Colonic mucosa (tissue), 4 donors: ENCODE measurements at regions not wholly inside any gene's neighbourhood (a gene's known extent, or its start where the extent isn't known, plus 50 kb on each side); places are given as distances from the start of the nearest gene placed in this dataset.

Experiments
- DNase-seq: peaks from one replicate; pipeline ENCODE4 v3.0.0-alpha.2; 2020
- H3K27ac ChIP-seq: fragments of 200-600 bp; one replicate; pipeline ENCODE4 v1.8.0; 2021
- H3K27me3 ChIP-seq: fragments of 200-600 bp; one replicate; pipeline ENCODE4 v1.8.0; 2021
- H3K36me3 ChIP-seq: fragments of 200-600 bp; one replicate; pipeline ENCODE4 v1.8.0; 2021
- H3K4me1 ChIP-seq: fragments of 200-600 bp; one replicate; pipeline ENCODE4 v1.8.0; 2021; ENCODE audit warnings: mild to moderate bottlenecking
- H3K4me3 ChIP-seq: fragments of 200-600 bp; one replicate; pipeline ENCODE4 v1.8.0; 2021
- H3K9ac ChIP-seq, 2 donors: one replicate each; pipeline ENCODE4 v1.7.0; 2013; ENCODE audit warnings: control low read depth in 2 of 2, low read depth in 2 of 2, low read length in 2 of 2
- H3K9me3 ChIP-seq: fragments of 200-600 bp; one replicate; pipeline ENCODE4 v1.8.0; 2021
- CTCF ChIP-seq: fragments of 200-600 bp; IDR thresholded peaks from one replicate; pipeline ENCODE4 v1.8.0; 2022; ENCODE audit warnings: antibody characterized with exemption, mild to moderate bottlenecking
- intact Hi-C: fragments of 100-400 bp; cut with DNase I; formaldehyde crosslinking; loops from one replicate; pipeline ENCODE4 v1.14.1; 2022
- donor health status: healthy.
- donor health status: DM: no; HTN: no; CAD: no.
- donor health status: DM: no; HTN: no; CAD: no.

GRCh38 chr5:125890511-125890931 lies 532.7 kb upstream of the GRAMD2B start:
- no peaks in the 10 kb centered on the region for H3K27me3 ChIP-seq
- H3K9me3 ChIP-seq = no peaks in the 10 kb centered on the region
- no peak for TF ChIP-seq CTCF
- no peaks in the 10 kb centered on the region for H3K36me3 ChIP-seq
- DNase-seq = no peak
- H3K9ac ChIP-seq = no peak overlapping the region
- H3K27ac ChIP-seq = no peak overlapping the region
- intact Hi-C loops = no loop called here
- no peaks in the 10 kb centered on the region for H3K4me1 ChIP-seq
- H3K4me3 ChIP-seq = no peak overlapping the region

GRCh38 chr5:125891061-125891725 lies 532.0 kb upstream of the GRAMD2B start:
- Histone ChIP-seq H3K36me3 (no peaks in the 10 kb centered on the region), H3K4me1 (no peaks in the 10 kb centered on the region), H3K4me3 (no peak overlapping the region), H3K9me3 (no peaks in the 10 kb centered on the region), H3K9ac (no peak overlapping the region), H3K27ac (no peak overlapping the region), H3K27me3 (no peaks in the 10 kb centered on the region)
- no peak for DNase-seq
- intact Hi-C loops = no loop called here
- no peak for TF ChIP-seq CTCF

GRCh38 chr5:125894383-125894782 lies 528.8 kb upstream of the GRAMD2B start:
- Histone ChIP-seq H3K9me3 (no peaks in the 10 kb centered on the region), H3K36me3 (no peaks in the 10 kb centered on the region), H3K4me3 (no peak overlapping the region), H3K27ac (no peak overlapping the region), H3K9ac (no peak overlapping the region), H3K4me1 (no peaks in the 10 kb centered on the region), H3K27me3 (no peaks in the 10 kb centered on the region)
- DNase-seq = no peak
- intact Hi-C loops = no loop called here
- TF ChIP-seq CTCF = no peak

- Histone ChIP-seq H3K36me3 (no peaks in the 10 kb centered on the region), H3K9ac (no peak overlapping the region), H3K4me3 (no peak overlapping the region), H3K27me3 (no peaks in the 10 kb centered on the region), H3K27ac (no peak overlapping the region), H3K4me1 (no peaks in the 10 kb centered on the region), H3K9me3 (no peaks in the 10 kb centered on the region)
- no peak for DNase-seq
- intact Hi-C loops = no loop called here
- TF ChIP-seq CTCF = no peak
Measured at GRCh38 chr5:125896368-125896767, 526.8 kb upstream of the GRAMD2B start.

- no peak overlapping the region for H3K27ac ChIP-seq
- intact Hi-C loops = no loop called here
- H3K4me3 ChIP-seq = no peak overlapping the region
- no peaks in the 10 kb centered on the region for H3K27me3 ChIP-seq
- H3K4me1 ChIP-seq = no peaks in the 10 kb centered on the region
- no peaks in the 10 kb centered on the region for H3K9me3 ChIP-seq
- H3K36me3 ChIP-seq = no peaks in the 10 kb centered on the region
- no peak for TF ChIP-seq CTCF
- no peak for DNase-seq
- H3K9ac ChIP-seq = no peak overlapping the region
Measured at GRCh38 chr5:125897089-125897488, 526.1 kb upstream of the GRAMD2B start.
